OCI-LY1 (cell line): ENCODE measurements at regions not wholly inside any gene's neighbourhood (a gene's known extent, or its start where the extent isn't known, plus 50 kb on each side); places are given as distances from the start of the nearest gene placed in this dataset.

Experiments
- CTCF ChIP-seq: fragments of 200-600 bp; sonication (generic), shearing (Covaris generic); IDR thresholded peaks from 2 replicates; pipeline ENCODE4 v1.5.1; 2017; ENCODE audit warnings: mild to moderate bottlenecking, antibody characterized with exemption, low read length, moderate library complexity, mixed read lengths
- EZH2 ChIP-seq: fragments of 200-600 bp; sonication (generic), shearing (Covaris generic); IDR thresholded peaks from 2 replicates; pipeline ENCODE4 v1.8.0; 2017; ENCODE audit warnings: borderline replicate concordance, mixed run types, mild to moderate bottlenecking, antibody characterized with exemption, low read length, moderate library complexity, mixed read lengths

- TF ChIP-seq EZH2 (no peak), CTCF (no peak)
These were observed 102.9 kb downstream of the LRRN1 start for GRCh38 chr3:3902161-3902560.
